H9 (cell line): ENCODE measurements at regions not wholly inside any gene's neighbourhood (a gene's known extent, or its start where the extent isn't known, plus 50 kb on each side); places are given as distances from the start of the nearest gene placed in this dataset.

ENCODE experiments used
- DNase-seq: peaks from one replicate; pipeline ENCODE4 v3.0.0-alpha.2; 2017
- H2AFZ ChIP-seq: one replicate; pipeline ENCODE4 v1.6.1; 2013; ENCODE audit warnings: mild to moderate bottlenecking, low read length, control low read depth, moderate library complexity
- H2AK5ac ChIP-seq: 2 replicates; pipeline ENCODE4 v1.6.1; 2013; ENCODE audit warnings: low read length, control low read depth, mixed read lengths; ENCODE audit not compliant: insufficient read length
- H2BK120ac ChIP-seq: one replicate; pipeline ENCODE4 v1.6.1; 2013; ENCODE audit warnings: low read depth, mild to moderate bottlenecking, low read length, control low read depth, inconsistent platforms; ENCODE audit not compliant: poor library complexity, severe bottlenecking
- H2BK12ac ChIP-seq: 2 replicates; pipeline ENCODE4 v1.6.1; 2013; ENCODE audit warnings: low read length, control low read depth, mixed read lengths, low read depth; ENCODE audit not compliant: insufficient read length
- H2BK15ac ChIP-seq: 2 replicates; pipeline ENCODE4 v1.6.1; 2013; ENCODE audit warnings: low read depth, low read length, control low read depth
- H2BK20ac ChIP-seq: one replicate; pipeline ENCODE4 v1.6.1; 2013; ENCODE audit warnings: low read depth, mild to moderate bottlenecking, low read length, control low read depth, inconsistent platforms; ENCODE audit not compliant: poor library complexity, severe bottlenecking
- H2BK5ac ChIP-seq: 2 replicates; pipeline ENCODE4 v1.6.1; 2013; ENCODE audit warnings: low read length, control low read depth, mixed read lengths; ENCODE audit not compliant: insufficient read length
- H3K14ac ChIP-seq: 2 replicates; pipeline ENCODE4 v1.6.1; 2013; ENCODE audit warnings: low read length, control low read depth; ENCODE audit not compliant: insufficient read depth
- H3K18ac ChIP-seq: 2 replicates; pipeline ENCODE4 v1.6.1; 2013; ENCODE audit warnings: low read depth, mild to moderate bottlenecking, mixed read lengths, low read length, control low read depth; ENCODE audit not compliant: insufficient read length
- H3K23ac ChIP-seq: 2 replicates; pipeline ENCODE4 v1.6.1; 2013; ENCODE audit warnings: low read length, control low read depth, mixed read lengths, low read depth; ENCODE audit not compliant: insufficient read length
- H3K23me2 ChIP-seq: 2 replicates; pipeline ENCODE4 v1.6.1; 2013; ENCODE audit warnings: low read depth, mild to moderate bottlenecking, mixed read lengths, low read length, control low read depth; ENCODE audit not compliant: insufficient read length, poor library complexity, severe bottlenecking
- H3K27ac ChIP-seq: 2 replicates; pipeline ENCODE4 v1.5.1; 2013; ENCODE audit warnings: low read length, control low read depth, mixed read lengths, low read depth; ENCODE audit not compliant: insufficient read length
- H3K27me3 ChIP-seq: 2 replicates; pipeline ENCODE4 v1.6.1; 2013; ENCODE audit warnings: low read length, control low read depth, inconsistent platforms; ENCODE audit not compliant: insufficient read depth
- H3K4ac ChIP-seq: 2 replicates; pipeline ENCODE4 v1.6.1; 2013; ENCODE audit warnings: low read depth, mild to moderate bottlenecking, control low read depth, inconsistent platforms, low read length, moderate library complexity
- H3K4me1 ChIP-seq: 2 replicates; pipeline ENCODE4 v1.6.1; 2013; ENCODE audit warnings: low read length, control low read depth, inconsistent platforms; ENCODE audit not compliant: insufficient read depth
- H3K4me2 ChIP-seq: 2 replicates; pipeline ENCODE4 v1.6.1; 2013; ENCODE audit warnings: low read length, control low read depth, mixed read lengths; ENCODE audit not compliant: insufficient read length, insufficient read depth
- H3K56ac ChIP-seq: 2 replicates; pipeline ENCODE4 v1.6.1; 2013; ENCODE audit warnings: low read depth, mild to moderate bottlenecking, mixed read lengths, low read length, control low read depth; ENCODE audit not compliant: insufficient read length
- H3K79me1 ChIP-seq: 2 replicates; pipeline ENCODE4 v1.6.1; 2013; ENCODE audit warnings: low read depth, mild to moderate bottlenecking, moderate library complexity, low read length, control low read depth, inconsistent platforms; ENCODE audit not compliant: insufficient read depth, poor library complexity, severe bottlenecking
- H3K79me2 ChIP-seq: 2 replicates; pipeline ENCODE4 v1.6.1; 2013; ENCODE audit warnings: low read length, control low read depth, inconsistent platforms; ENCODE audit not compliant: insufficient read depth
- H3K9ac ChIP-seq: 2 replicates; pipeline ENCODE4 v1.6.1; 2013; ENCODE audit warnings: low read length, control low read depth, mixed read lengths; ENCODE audit not compliant: insufficient read length; ENCODE audit errors: extremely low read depth
- H3K9me3 ChIP-seq: one replicate; pipeline ENCODE4 v1.6.1; 2013; ENCODE audit warnings: low read depth, low read length, inconsistent platforms; ENCODE audit not compliant: control insufficient read depth
- H3T11ph ChIP-seq: one replicate; pipeline ENCODE4 v1.6.1; 2013; ENCODE audit warnings: mild to moderate bottlenecking, low read length, control low read depth, inconsistent platforms
- H4K20me1 ChIP-seq: one replicate; pipeline ENCODE4 v1.6.1; 2013; ENCODE audit not compliant: control insufficient read depth, insufficient read length, insufficient read depth
- H4K5ac ChIP-seq: 2 replicates; pipeline ENCODE4 v1.6.1; 2013; ENCODE audit warnings: low read depth, mild to moderate bottlenecking, mixed read lengths, low read length, control low read depth; ENCODE audit not compliant: insufficient read length
- H4K8ac ChIP-seq: replicated peaks from 2 replicates; pipeline ENCODE4 v1.6.1; 2013; ENCODE audit warnings: low read length, control low read depth, mixed read lengths, low read depth; ENCODE audit not compliant: insufficient read length
- H4K91ac ChIP-seq: 2 replicates; pipeline ENCODE4 v1.6.1; 2013; ENCODE audit warnings: low read depth, mild to moderate bottlenecking, moderate library complexity, mixed read lengths, low read length, control low read depth; ENCODE audit not compliant: insufficient read length
- H3K27ac Mint-ChIP-seq, 3 experiments: 2 replicates in 2 of 3; 3 replicates in 1 of 3; pipeline ENCODE4 v1.8.0; 2020 to 2021; ENCODE audit warnings: mixed read lengths in 3 of 3, mild to moderate bottlenecking in 1 of 3, moderate library complexity in 1 of 3
- H3K27me3 Mint-ChIP-seq: 2 replicates; pipeline ENCODE4 v1.8.0; 2021; ENCODE audit warnings: low read depth, mild to moderate bottlenecking, moderate library complexity, mixed read lengths
- H3K36me3 Mint-ChIP-seq, 3 experiments: 2 replicates in 2 of 3; 3 replicates in 1 of 3; pipeline ENCODE4 v1.8.0; 2020 to 2021; ENCODE audit warnings: low read depth in 3 of 3, mixed read lengths in 3 of 3; ENCODE audit not compliant: insufficient read depth in 1 of 3
- H3K4me1 Mint-ChIP-seq, 2 experiments: 2 replicates each; pipeline ENCODE4 v1.8.0; 2020; ENCODE audit warnings: mixed read lengths in 2 of 2
- H3K4me3 Mint-ChIP-seq, 2 experiments: 2 replicates in 1 of 2; 3 replicates in 1 of 2; pipeline ENCODE4 v1.8.0; 2020 to 2021; ENCODE audit warnings: mild to moderate bottlenecking in 2 of 2, mixed read lengths in 2 of 2, moderate library complexity in 1 of 2
- H3K9me3 Mint-ChIP-seq, 2 experiments: 2 replicates in 1 of 2; 3 replicates in 1 of 2; pipeline ENCODE4 v1.8.0; 2020; ENCODE audit warnings: mild to moderate bottlenecking in 2 of 2, mixed read lengths in 2 of 2, moderate library complexity in 1 of 2
- WGBS: extraction: QIAGEN DNeasy Blood & Tissue Kit; methylation state at CpG from one replicate; pipeline ENCODE4 v1.1.7; 2013; ENCODE audit warnings: missing lambda C conversion rate, low lambda C conversion rate, mixed read lengths; ENCODE audit not compliant: insufficient read length; ENCODE audit errors: extremely low coverage; 5-methylcytosine and 5-hydroxymethylcytosine counted together
- TF ChIP-seq, protein P1 (sequence below): fragments of 200-600 bp; sonication (generic); conservative IDR thresholded peaks from 3 replicates; pipeline ENCODE4 v1.8.0; 2021; ENCODE audit warnings: antibody characterized with exemption, mild to moderate bottlenecking

DNA sequence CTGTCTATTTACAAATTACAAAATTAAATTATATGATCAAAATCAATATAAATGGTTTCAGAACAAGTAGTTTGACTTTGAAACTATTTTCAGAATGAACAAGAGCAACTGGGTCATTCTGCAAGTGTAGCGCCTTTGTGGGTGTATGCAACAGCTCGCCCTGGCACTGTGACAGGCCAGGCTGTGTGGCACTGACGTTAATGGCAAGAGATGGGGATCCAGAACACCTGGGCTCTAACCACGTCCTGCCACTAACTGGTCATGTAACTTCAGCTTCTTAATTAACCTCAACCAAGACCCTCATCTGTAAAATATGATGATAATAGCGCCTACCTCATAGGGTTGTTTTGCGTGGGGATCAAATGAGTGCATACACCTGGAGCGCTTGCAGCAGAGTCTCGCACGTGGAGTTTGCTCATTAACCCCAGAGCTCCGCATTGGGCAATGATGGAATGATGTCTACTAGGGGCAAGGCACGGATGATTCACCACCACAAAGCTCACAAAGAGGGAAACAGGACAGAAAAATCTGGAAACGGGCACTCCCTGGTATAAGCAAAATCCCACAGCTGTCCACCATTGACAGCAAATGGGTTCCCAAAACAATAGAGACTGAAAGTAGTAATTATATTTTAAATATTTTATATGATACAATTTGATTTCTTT, 639.4 kb downstream of the SEMA5A start:
- Histone ChIP-seq H3K79me1 (no peaks in the 10 kb centered on the region), H3K56ac (no peak overlapping the region), H3K18ac (no peak overlapping the region), H3K23ac (no peak overlapping the region), H3K9ac (no peak overlapping the region), H2AK5ac (no peak overlapping the region), H2BK5ac (no peak overlapping the region), H3K79me2 (no peaks in the 10 kb centered on the region), H2BK20ac (no peak overlapping the region), H2BK120ac (no peak overlapping the region), H2BK12ac (no peak overlapping the region), H4K91ac (no peak overlapping the region), H2BK15ac (no peak overlapping the region), H3K27ac (no peak overlapping the region), H3K14ac (no peak overlapping the region), H3K9me3 (no peaks in the 10 kb centered on the region), H3K4me2 (no peak overlapping the region), H2AFZ (no peak overlapping the region), H4K5ac (no peak overlapping the region), H3K27me3 (no peaks in the 10 kb centered on the region), H3T11ph (no peak overlapping the region), H3K4ac (no peak overlapping the region), H4K20me1 (peaks cover 3% of the 10 kb centered on the region), H4K8ac (no peak overlapping the region), H3K23me2 (no peaks in the 10 kb centered on the region), H3K4me1 (peaks cover 2% of the 10 kb centered on the region; the same call in 1 of the 2 replicates)
- H3K4me1 Mint-ChIP-seq = peaks cover 3 to 5% of the 10 kb centered on the region in 2 experiments
- no peak overlapping the region for H3K4me3 Mint-ChIP-seq
- no CpG with 5 or more reads among the region's 12 CpGs for WGBS
- TF ChIP-seq, protein P1, sequence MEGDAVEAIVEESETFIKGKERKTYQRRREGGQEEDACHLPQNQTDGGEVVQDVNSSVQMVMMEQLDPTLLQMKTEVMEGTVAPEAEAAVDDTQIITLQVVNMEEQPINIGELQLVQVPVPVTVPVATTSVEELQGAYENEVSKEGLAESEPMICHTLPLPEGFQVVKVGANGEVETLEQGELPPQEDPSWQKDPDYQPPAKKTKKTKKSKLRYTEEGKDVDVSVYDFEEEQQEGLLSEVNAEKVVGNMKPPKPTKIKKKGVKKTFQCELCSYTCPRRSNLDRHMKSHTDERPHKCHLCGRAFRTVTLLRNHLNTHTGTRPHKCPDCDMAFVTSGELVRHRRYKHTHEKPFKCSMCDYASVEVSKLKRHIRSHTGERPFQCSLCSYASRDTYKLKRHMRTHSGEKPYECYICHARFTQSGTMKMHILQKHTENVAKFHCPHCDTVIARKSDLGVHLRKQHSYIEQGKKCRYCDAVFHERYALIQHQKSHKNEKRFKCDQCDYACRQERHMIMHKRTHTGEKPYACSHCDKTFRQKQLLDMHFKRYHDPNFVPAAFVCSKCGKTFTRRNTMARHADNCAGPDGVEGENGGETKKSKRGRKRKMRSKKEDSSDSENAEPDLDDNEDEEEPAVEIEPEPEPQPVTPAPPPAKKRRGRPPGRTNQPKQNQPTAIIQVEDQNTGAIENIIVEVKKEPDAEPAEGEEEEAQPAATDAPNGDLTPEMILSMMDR = no peak
- no peak overlapping the region for H3K27ac Mint-ChIP-seq
- no peaks in the 10 kb centered on the region for H3K36me3 Mint-ChIP-seq
- H3K9me3 Mint-ChIP-seq = no peaks in the 10 kb centered on the region
- DNase-seq = no peak
- H3K27me3 Mint-ChIP-seq = no peaks in the 10 kb centered on the region; the same call in 1 of the 2 replicates
